ENCODE measurements at regions not wholly inside any gene's neighbourhood (a gene's known extent, or its start where the extent isn't known, plus 50 kb on each side); places are given as distances from the start of the nearest gene placed in this dataset.

DNA sequence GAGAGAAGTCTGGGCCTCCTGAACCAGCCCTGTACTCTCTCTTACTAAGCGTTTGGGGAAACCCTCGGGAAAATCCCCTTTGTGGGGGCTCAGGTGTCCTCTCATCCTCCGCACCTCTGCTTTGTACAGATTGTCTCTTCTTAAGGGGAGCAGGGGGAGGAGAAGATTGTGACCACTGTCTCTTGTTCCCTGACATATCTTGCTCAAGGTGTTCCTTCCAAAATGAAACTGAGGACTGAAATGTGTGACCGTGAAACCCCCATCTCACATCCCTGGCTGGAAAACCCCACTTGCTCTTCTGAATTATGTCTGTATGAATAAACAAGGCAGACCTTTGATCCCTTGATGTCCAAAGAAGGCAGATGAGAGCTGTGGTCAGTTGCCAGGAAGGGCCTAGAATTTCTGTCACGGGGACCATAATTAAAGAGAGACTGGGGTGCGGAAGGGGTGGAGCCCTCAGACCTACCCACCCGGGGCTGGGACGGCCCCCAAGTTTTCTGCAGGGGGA lies 369.8 kb downstream of the AACS start:
- Mint-ChIP-seq H3K4me1 (ENCODE audit: unreplicated experiment) (no peaks in the 10 kb centered on the region), H3K36me3 (ENCODE audit: unreplicated experiment) (no peaks in the 10 kb centered on the region), H3K27me3 (ENCODE audit: unreplicated experiment) (no peaks in the 10 kb centered on the region), H3K27ac (ENCODE audit: unreplicated experiment) (no peak overlapping the region), H3K9me3 (ENCODE audit: unreplicated experiment) (peaks cover 22% of the 10 kb centered on the region), H3K4me3 (ENCODE audit: unreplicated experiment) (no peak overlapping the region)
- no peak for DNase-seq (ENCODE audit: extremely low spot score, unreplicated experiment)
- TF ChIP-seq, protein P1, sequence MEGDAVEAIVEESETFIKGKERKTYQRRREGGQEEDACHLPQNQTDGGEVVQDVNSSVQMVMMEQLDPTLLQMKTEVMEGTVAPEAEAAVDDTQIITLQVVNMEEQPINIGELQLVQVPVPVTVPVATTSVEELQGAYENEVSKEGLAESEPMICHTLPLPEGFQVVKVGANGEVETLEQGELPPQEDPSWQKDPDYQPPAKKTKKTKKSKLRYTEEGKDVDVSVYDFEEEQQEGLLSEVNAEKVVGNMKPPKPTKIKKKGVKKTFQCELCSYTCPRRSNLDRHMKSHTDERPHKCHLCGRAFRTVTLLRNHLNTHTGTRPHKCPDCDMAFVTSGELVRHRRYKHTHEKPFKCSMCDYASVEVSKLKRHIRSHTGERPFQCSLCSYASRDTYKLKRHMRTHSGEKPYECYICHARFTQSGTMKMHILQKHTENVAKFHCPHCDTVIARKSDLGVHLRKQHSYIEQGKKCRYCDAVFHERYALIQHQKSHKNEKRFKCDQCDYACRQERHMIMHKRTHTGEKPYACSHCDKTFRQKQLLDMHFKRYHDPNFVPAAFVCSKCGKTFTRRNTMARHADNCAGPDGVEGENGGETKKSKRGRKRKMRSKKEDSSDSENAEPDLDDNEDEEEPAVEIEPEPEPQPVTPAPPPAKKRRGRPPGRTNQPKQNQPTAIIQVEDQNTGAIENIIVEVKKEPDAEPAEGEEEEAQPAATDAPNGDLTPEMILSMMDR (IDR thresholded peaks at IDR 0.05), result no peak

- Mint-ChIP-seq H3K36me3 (ENCODE audit: unreplicated experiment) (no peaks in the 10 kb centered on the region), H3K4me3 (ENCODE audit: unreplicated experiment) (no peak overlapping the region), H3K4me1 (ENCODE audit: unreplicated experiment) (no peaks in the 10 kb centered on the region), H3K9me3 (ENCODE audit: unreplicated experiment) (peaks cover 22% of the 10 kb centered on the region), H3K27me3 (ENCODE audit: unreplicated experiment) (no peaks in the 10 kb centered on the region), H3K27ac (ENCODE audit: unreplicated experiment) (no peak overlapping the region)
- TF ChIP-seq, protein P1 (IDR thresholded peaks at IDR 0.05), result no peak
- DNase-seq (ENCODE audit: extremely low spot score, unreplicated experiment), result no peak
Observed at GRCh38 chr12:125435871-125436270, 370.6 kb downstream of the AACS start.

DNA sequence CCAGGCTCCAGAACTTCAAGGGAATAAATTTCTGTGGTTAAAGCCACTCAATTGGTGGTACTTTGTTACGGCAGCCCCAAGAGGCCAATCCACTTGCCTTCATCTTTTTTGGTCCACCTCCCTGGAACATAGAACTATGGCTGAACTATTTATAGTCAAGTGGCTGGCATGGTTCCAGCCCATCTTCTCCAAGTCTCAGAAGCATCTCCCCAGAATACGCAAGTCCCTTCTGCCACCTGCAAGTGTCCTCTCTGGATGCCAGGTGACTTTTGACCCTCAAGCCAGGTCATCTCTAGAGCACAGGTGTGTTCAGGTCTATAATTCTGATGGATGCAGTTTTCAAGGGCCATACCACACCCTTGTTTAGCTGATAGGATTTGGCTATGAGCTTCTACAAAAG lies 371.5 kb downstream of the AACS start:
- Mint-ChIP-seq H3K9me3 (ENCODE audit: unreplicated experiment) (peaks cover 16% of the 10 kb centered on the region), H3K36me3 (ENCODE audit: unreplicated experiment) (no peaks in the 10 kb centered on the region), H3K4me3 (ENCODE audit: unreplicated experiment) (no peak overlapping the region), H3K27ac (ENCODE audit: unreplicated experiment) (no peak overlapping the region), H3K4me1 (ENCODE audit: unreplicated experiment) (no peaks in the 10 kb centered on the region), H3K27me3 (ENCODE audit: unreplicated experiment) (no peaks in the 10 kb centered on the region)
- no peak for DNase-seq (ENCODE audit: extremely low spot score, unreplicated experiment)
- TF ChIP-seq, protein P1 (IDR thresholded peaks at IDR 0.05), result no peak

- Mint-ChIP-seq H3K27me3 (ENCODE audit: unreplicated experiment) (no peaks in the 10 kb centered on the region), H3K4me3 (ENCODE audit: unreplicated experiment) (no peak overlapping the region), H3K27ac (ENCODE audit: unreplicated experiment) (no peak overlapping the region), H3K4me1 (ENCODE audit: unreplicated experiment) (no peaks in the 10 kb centered on the region), H3K9me3 (ENCODE audit: unreplicated experiment) (peaks cover 15% of the 10 kb centered on the region), H3K36me3 (ENCODE audit: unreplicated experiment) (no peaks in the 10 kb centered on the region)
- no peak for DNase-seq (ENCODE audit: extremely low spot score, unreplicated experiment)
- TF ChIP-seq, protein P1 (IDR thresholded peaks at IDR 0.05), result no peak
Observed at GRCh38 chr12:125440399-125440798, 375.2 kb downstream of the AACS start.

DNA sequence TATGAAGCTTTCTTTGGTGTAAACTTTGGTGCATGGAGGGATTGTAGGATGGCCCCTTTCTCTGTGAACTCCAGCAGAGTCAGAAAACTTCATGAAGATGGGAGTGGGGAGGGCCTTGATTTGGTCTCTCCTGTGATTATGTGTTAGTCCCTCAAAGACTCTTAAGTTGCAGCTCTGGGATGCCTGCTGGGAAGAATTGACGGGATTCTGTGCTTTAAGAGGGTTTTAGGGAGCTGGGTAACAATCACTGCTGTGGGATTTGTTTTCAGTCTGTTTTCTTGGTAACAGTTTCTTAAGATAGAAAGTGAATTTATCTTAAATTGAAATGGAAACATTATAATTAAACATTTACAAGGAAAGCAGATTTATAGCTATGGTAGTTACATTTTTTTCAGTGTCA lies 378.1 kb downstream of the AACS start:
- Mint-ChIP-seq H3K27me3 (ENCODE audit: unreplicated experiment) (no peaks in the 10 kb centered on the region), H3K36me3 (ENCODE audit: unreplicated experiment) (no peaks in the 10 kb centered on the region), H3K4me3 (ENCODE audit: unreplicated experiment) (no peak overlapping the region), H3K27ac (ENCODE audit: unreplicated experiment) (no peak overlapping the region), H3K9me3 (ENCODE audit: unreplicated experiment) (peaks cover 17% of the 10 kb centered on the region), H3K4me1 (ENCODE audit: unreplicated experiment) (no peaks in the 10 kb centered on the region)
- no peak for DNase-seq (ENCODE audit: extremely low spot score, unreplicated experiment)
- TF ChIP-seq, protein P1 (IDR thresholded peaks at IDR 0.05), result no peak

All from osteocyte (in vitro differentiated cells).